GM12865 (cell line): ENCODE measurements at regions not wholly inside any gene's neighbourhood (a gene's known extent, or its start where the extent isn't known, plus 50 kb on each side); places are given as distances from the start of the nearest gene placed in this dataset.

Source experiments
- DNase-seq: peaks from one replicate; pipeline ENCODE4 v3.0.0; 2010; ENCODE audit warnings: low read depth
- H3K4me3 ChIP-seq: 2 replicates; pipeline ENCODE4 v1.5.1; 2011; ENCODE audit warnings: mild to moderate bottlenecking, low read depth, low read length, control low read depth
- CTCF ChIP-seq: IDR thresholded peaks from 2 replicates; pipeline ENCODE4 v1.5.1; 2011; ENCODE audit warnings: low read length, control low read depth, low read depth, inconsistent platforms; ENCODE audit not compliant: insufficient read depth; ENCODE audit errors: missing control alignments

GRCh38 chr4:32950866-32951265 is 2230.7 kb downstream of the PCDH7 start:
- DNase-seq: no peak
- TF ChIP-seq CTCF: no peak
- H3K4me3 ChIP-seq: no peak overlapping the region

GRCh38 chr4:32958586-32958985 is 2238.4 kb downstream of the PCDH7 start:
- TF ChIP-seq CTCF: no peak
- no peak overlapping the region for H3K4me3 ChIP-seq
- DNase-seq: no peak

GRCh38 chr4:32962100-32962499 is 2241.9 kb downstream of the PCDH7 start:
- TF ChIP-seq CTCF: no peak
- DNase-seq: no peak
- no peak overlapping the region for H3K4me3 ChIP-seq

- H3K4me3 ChIP-seq: no peak overlapping the region
- no peak for TF ChIP-seq CTCF
- DNase-seq: no peak
Observed at GRCh38 chr4:32985256-32985655, 2265.1 kb downstream of the PCDH7 start.

- H3K4me3 ChIP-seq: no peak overlapping the region
- no peak for DNase-seq
- no peak for TF ChIP-seq CTCF
Observed at GRCh38 chr4:32986236-32986635, 2266.1 kb downstream of the PCDH7 start.

- DNase-seq: no peak
- no peak overlapping the region for H3K4me3 ChIP-seq
- TF ChIP-seq CTCF: no peak
Observed at GRCh38 chr4:32987111-32987510, 2266.9 kb downstream of the PCDH7 start.

GRCh38 chr4:32988165-32988811 is 2268.1 kb downstream of the PCDH7 start:
- TF ChIP-seq CTCF: no peak
- no peak for DNase-seq
- no peak overlapping the region for H3K4me3 ChIP-seq
